K562 (cell line): ENCODE measurements at regions not wholly inside any gene's neighbourhood (a gene's known extent, or its start where the extent isn't known, plus 50 kb on each side); places are given as distances from the start of the nearest gene placed in this dataset.

Experiments used
- ATAC-seq: fragments of 200-7000 bp; cut with Tn5 transposase; 3 replicates; pipeline ENCODE4 v1.9.1; 2020; ENCODE audit warnings: moderate library complexity
- BruUV-seq: library from RNA; stranded (reverse); fragments of 400-500 nt; replicated peaks from 2 replicates; lab custom pipeline; 2021; lab: Mats Ljungman, UMichigan
- CTCF ChIA-PET: fragments of 300-600 bp; formaldehyde crosslinking; extraction: SDS; loops from one replicate; lab custom pipeline; 2021; ENCODE audit warnings: low intra/inter-chr PET ratio; lab: Yijun Ruan, JAX
- POLR2A ChIA-PET: fragments of 300-600, 350-650 bp; sonication (Branson Sonifier 250); formaldehyde crosslinking; extraction: SDS; loops from one replicate; lab custom pipeline; 2021; ENCODE audit warnings: antibody characterized with exemption, inconsistent platforms; lab: Yijun Ruan, JAX
- DNase-seq, 4 experiments: peaks; one replicate each; pipeline versions ENCODE4 v3.0.0 to v3.0.0-alpha.2; 2011 to 2018; ENCODE audit warnings: low spot score in 3 of 4, mixed read lengths in 3 of 4; ENCODE audit errors: extremely low read depth in 1 of 4
- FAIRE-seq: peaks from 2 replicates; lab custom pipeline; 2011; peaks lifted over from hg19 to GRCh38; lab: Jason Lieb, UNC
- H2AFZ ChIP-seq: 2 replicates; pipeline ENCODE4 v1.6.0; 2011; ENCODE audit warnings: low read depth, low read length, control low read depth, inconsistent platforms
- H3K27ac ChIP-seq: fragments of 200-600 bp; 3 replicates; pipeline ENCODE4 v1.8.0; 2011; ENCODE audit warnings: low read depth, mild to moderate bottlenecking, control low read depth, inconsistent platforms, low read length, moderate library complexity, mixed read lengths; ENCODE audit errors: extremely low read depth
- H3K27me3 ChIP-seq, 2 experiments: fragments of 300-600 bp in 1 of 2; 2 replicates in 1 of 2; 3 replicates in 1 of 2; pipeline versions ENCODE4 v1.6.0 to v1.8.0; 2011; ENCODE audit warnings: inconsistent platforms in 2 of 2, low read length in 2 of 2, mild to moderate bottlenecking in 1 of 2, mixed read lengths in 1 of 2, moderate library complexity in 1 of 2; ENCODE audit not compliant: control insufficient read depth in 2 of 2, insufficient read depth in 2 of 2
- H3K36me3 ChIP-seq: fragments of 300-600 bp; 3 replicates; pipeline ENCODE4 v1.8.0; 2011; ENCODE audit warnings: mild to moderate bottlenecking, low read length, inconsistent platforms; ENCODE audit not compliant: control insufficient read depth, insufficient read depth
- H3K4me1 ChIP-seq, 2 experiments: fragments of 200-600 bp in 1 of 2; replicated peaks in 1 of 2; 2 replicates in 1 of 2; 3 replicates in 1 of 2; pipeline versions ENCODE4 v1.5.1 to v1.8.0; 2011; ENCODE audit warnings: inconsistent platforms in 2 of 2, low read length in 2 of 2, mild to moderate bottlenecking in 1 of 2, mixed read lengths in 1 of 2, moderate library complexity in 1 of 2; ENCODE audit not compliant: control insufficient read depth in 2 of 2, insufficient read depth in 2 of 2
- H3K4me2 ChIP-seq: 2 replicates; pipeline ENCODE4 v1.6.1; 2011; ENCODE audit warnings: low read length, control low read depth, inconsistent platforms, mixed read lengths; ENCODE audit not compliant: insufficient read depth
- H3K4me3 ChIP-seq: fragments of 200-600 bp; sonication (generic), shearing (Covaris generic); 2 replicates; pipeline ENCODE4 v1.5.1; 2016; ENCODE audit warnings: control low read depth, inconsistent platforms
- H3K79me2 ChIP-seq: fragments of 200-600 bp; 3 replicates; pipeline ENCODE4 v1.8.0; 2011; ENCODE audit warnings: low read length, inconsistent platforms; ENCODE audit not compliant: control insufficient read depth, insufficient read depth
- H3K9ac ChIP-seq, 2 experiments: 2 replicates each; pipeline versions ENCODE4 v1.6.0 to v1.6.1; 2011; ENCODE audit warnings: low read depth in 2 of 2, low read length in 2 of 2, control low read depth in 1 of 2, inconsistent platforms in 1 of 2, mild to moderate bottlenecking in 1 of 2, mixed read lengths in 1 of 2; ENCODE audit not compliant: insufficient read depth in 1 of 2
- H3K9me1 ChIP-seq: one replicate; pipeline ENCODE4 v1.6.0; 2011; ENCODE audit warnings: inconsistent platforms, mild to moderate bottlenecking, low read length, moderate library complexity; ENCODE audit not compliant: control insufficient read depth, insufficient read depth
- H3K9me3 ChIP-seq: replicated peaks from 2 replicates; pipeline ENCODE4 v1.5.1; 2011; ENCODE audit warnings: low read depth, low read length, inconsistent platforms; ENCODE audit not compliant: control insufficient read depth, insufficient read depth
- H4K20me1 ChIP-seq: replicated peaks from 2 replicates; pipeline ENCODE4 v1.6.1; 2011; ENCODE audit warnings: low read length, inconsistent platforms, mixed read lengths; ENCODE audit not compliant: control insufficient read depth, insufficient read depth
- BCLAF1 ChIP-seq, 2 experiments: fragments of 450-650 bp in 1 of 2; IDR thresholded peaks; 2 replicates each; pipeline ENCODE4 v1.6.1; 2011 to 2017; ENCODE audit warnings: low read depth in 2 of 2, antibody characterized with exemption in 1 of 2, borderline replicate concordance in 1 of 2, low read length in 1 of 2, mild to moderate bottlenecking in 1 of 2, mixed read lengths in 1 of 2; ENCODE audit not compliant: control insufficient read depth in 1 of 2
- BRD4 ChIP-seq: fragments of 200-600 bp; sonication (generic); IDR thresholded peaks from 2 replicates; pipeline ENCODE4 v1.6.1; 2017; ENCODE audit warnings: inconsistent platforms
- GTF2E2 ChIP-seq: fragments of 200-800 bp; sonication (Bioruptor generic); IDR thresholded peaks from 2 replicates; pipeline ENCODE4 v1.6.1; 2016; ENCODE audit warnings: missing genetic modification characterization, missing compliant biosample characterization
- GTF3C2 ChIP-seq: IDR thresholded peaks from 3 replicates; pipeline ENCODE4 v1.6.1; 2011; ENCODE audit warnings: borderline replicate concordance, mild to moderate bottlenecking, moderate library complexity; ENCODE audit not compliant: insufficient read length; ENCODE audit errors: extremely low read depth
- HDAC1 ChIP-seq, 2 experiments: fragments of 450-650 bp; IDR thresholded peaks; 2 replicates each; pipeline ENCODE4 v1.6.1; 2016 to 2017; ENCODE audit warnings: inconsistent platforms in 1 of 2, mild to moderate bottlenecking in 1 of 2, moderate library complexity in 1 of 2
- HNRNPLL ChIP-seq: fragments of 200-400 bp; formaldehyde crosslinking; IDR thresholded peaks from 2 replicates; pipeline ENCODE4 v1.6.1; 2017; ENCODE audit warnings: low read length, low read depth, mild to moderate bottlenecking; ENCODE audit not compliant: poor library complexity, severe bottlenecking
- MIER1 ChIP-seq: fragments of 450-650 bp; IDR thresholded peaks from 2 replicates; pipeline ENCODE4 v1.6.1; 2016; ENCODE audit warnings: antibody characterized with exemption, mild to moderate bottlenecking, low read depth
- STAT5B ChIP-seq: fragments of 250-450 bp; sonication (Bioruptor Pico); IDR thresholded peaks from 2 replicates; pipeline ENCODE4 v1.8.0; 2021; ENCODE audit warnings: mild to moderate bottlenecking, inconsistent platforms
- TEAD2 ChIP-seq: fragments of 450-650 bp; IDR thresholded peaks from 2 replicates; pipeline ENCODE4 v1.6.1; 2016; ENCODE audit warnings: missing genetic modification characterization, control low read depth, missing compliant biosample characterization
- THAP7 ChIP-seq: fragments of 250-450 bp; sonication (Bioruptor Pico); IDR thresholded peaks from 2 replicates; pipeline ENCODE4 v1.5.0; 2021
- USF2 ChIP-seq: sonication (generic); formaldehyde crosslinking; IDR thresholded peaks from 2 replicates; pipeline ENCODE4 v1.5.0; 2020; ENCODE audit warnings: missing genetic modification reagents
- ZNF133 ChIP-seq: fragments of 250-450 bp; sonication (Bioruptor Pico); IDR thresholded peaks from 2 replicates; pipeline ENCODE4 v1.4.0; 2020; ENCODE audit warnings: mild to moderate bottlenecking
- ZNF263 ChIP-seq: sonication (generic); formaldehyde crosslinking; IDR thresholded peaks from 2 replicates; pipeline ENCODE4 v1.8.0; 2022; ENCODE audit warnings: mild to moderate bottlenecking, missing genetic modification reagents, borderline replicate concordance
- WGBS: fragments of 100-300 bp; shearing (Covaris generic); methylation state at CpG from one replicate; pipeline ENCODE4 v1.1.6; 2016; ENCODE audit warnings: low coverage, mixed read lengths; ENCODE audit not compliant: insufficient coverage; ENCODE audit errors: missing lambda C conversion rate; 5-methylcytosine and 5-hydroxymethylcytosine counted together
- in situ Hi-C: fragments of 300-500 bp; cut with MboI; formaldehyde crosslinking; loops from 4 replicates; pipeline ENCODE4 v1.15.0; 2018; ENCODE audit warnings: inconsistent platforms, mixed read lengths
- intact Hi-C: fragments of 100-400 bp; cut with micrococcal nuclease; formaldehyde crosslinking; loops from 2 replicates; pipeline ENCODE4 v1.14.2; 2022

- Histone ChIP-seq H3K4me2 (no peak overlapping the region), H3K27ac (no peak overlapping the region), H3K36me3 (no peaks in the 10 kb centered on the region), H4K20me1 (no peaks in the 10 kb centered on the region), H3K9me3 (no peaks in the 10 kb centered on the region), H3K79me2 (no peaks in the 10 kb centered on the region), H3K27me3 (no peaks in the 10 kb centered on the region), H3K4me3 (no peak overlapping the region), H3K9ac (no peak overlapping the region), H2AFZ (no peak overlapping the region), H3K4me1 (no peaks in the 10 kb centered on the region), H3K9me1 (no peaks in the 10 kb centered on the region)
- intact Hi-C loops = no loop called here
- WGBS = 0% methylated on average over 1 of the region's 1 CpG
- ATAC-seq (no peak), DNase-seq (no peak), FAIRE-seq (no peak)
- no peak for TF ChIP-seq TEAD2
- TF ChIP-seq BCLAF1 (IDR thresholded peaks at IDR 0.05; ENCODE audit: borderline replicate concordance in 1 of 2, control insufficient read depth in 1 of 2, low read depth in 2 of 2, low read length in 1 of 2) = no peak
- TF ChIP-seq ZNF133 (CRISPR knock-in tag) = no peak
- no peak for TF ChIP-seq HNRNPLL
- TF ChIP-seq MIER1 = no peak
- TF ChIP-seq THAP7 (CRISPR knock-in tag) = no peak
- TF ChIP-seq GTF3C2 = no peak
- no peak for TF ChIP-seq USF2 (CRISPR knock-in tag)
- no peak for TF ChIP-seq STAT5B (CRISPR knock-in tag)
- no peak for TF ChIP-seq GTF2E2 (tag)
- TF ChIP-seq BRD4 = no peak
- no peak for TF ChIP-seq ZNF263
- no peak for TF ChIP-seq HDAC1 (IDR thresholded peaks at IDR 0.05)
- ChIA-PET CTCF (no interaction called here), POLR2A (no interaction called here)
- no TSS peak for BruUV-seq
- in situ Hi-C loops = no loop called here
Observed at GRCh38 chr18:40925071-40925541, 1029.9 kb upstream of the PIK3C3 start.
